ENCODE measurements at regions not wholly inside any gene's neighbourhood (a gene's known extent, or its start where the extent isn't known, plus 50 kb on each side); places are given as distances from the start of the nearest gene placed in this dataset.
"Not testable (repeated sequence)": the region's sequence is repeated elsewhere in the genome, so short reads cannot be mapped to it uniquely, and the experiment has no call there.

GRCh38 chr1:163585796-163586195, 264.0 kb downstream of the NUF2 start:
- Histone ChIP-seq H3K4me1 (ENCODE audit: control insufficient read depth in 2 of 2, insufficient read depth in 2 of 2, low read length in 2 of 2) (no peaks in the 10 kb centered on the region), H3K9me3 (ENCODE audit: control insufficient read depth in 2 of 2, insufficient read depth in 1 of 2, low read length in 1 of 2) (no peaks in the 10 kb centered on the region), H3K27ac (ENCODE audit: low read depth in 1 of 2, low read length in 1 of 2) (no peak overlapping the region), H3K4me3 (ENCODE audit: low read length in 2 of 2) (no peak overlapping the region), H3K36me3 (ENCODE audit: control insufficient read depth in 2 of 2, insufficient read depth in 2 of 2, low read length in 1 of 2) (no peaks in the 10 kb centered on the region), H3K27me3 (ENCODE audit: control insufficient read depth in 2 of 2, insufficient read depth in 1 of 2, low read length in 1 of 2) (no peaks in the 10 kb centered on the region)
- DNase-seq (ENCODE audit: low read depth in 6 of 9, low spot score in 9 of 9), result no peak
- WGBS, result 92% methylated on average over 3 of the region's 3 CpGs

DNA sequence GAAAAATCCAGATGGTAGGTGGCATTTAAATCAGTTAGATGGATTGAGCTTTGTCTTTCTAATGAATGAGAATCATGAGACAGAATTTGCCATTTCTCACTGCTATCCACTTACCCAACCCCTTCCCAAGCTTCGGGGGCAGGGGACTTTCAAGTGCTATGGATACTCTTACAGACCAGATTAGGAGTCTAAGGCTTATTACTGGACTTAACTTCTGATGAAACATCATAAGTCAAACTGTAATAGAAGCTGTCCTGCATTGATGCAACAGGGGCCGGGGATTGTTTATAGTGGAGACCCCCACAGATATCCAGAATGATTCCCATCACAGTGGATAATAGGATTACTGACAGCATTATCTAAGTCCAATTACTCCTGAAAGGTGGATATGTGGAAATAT, 267.0 kb downstream of the NUF2 start:
- Histone ChIP-seq H3K27ac (ENCODE audit: low read depth in 1 of 2, low read length in 1 of 2) (no peak overlapping the region), H3K4me3 (ENCODE audit: low read length in 2 of 2) (no peak overlapping the region), H3K36me3 (ENCODE audit: control insufficient read depth in 2 of 2, insufficient read depth in 2 of 2, low read length in 1 of 2) (no peaks in the 10 kb centered on the region), H3K9me3 (ENCODE audit: control insufficient read depth in 2 of 2, insufficient read depth in 1 of 2, low read length in 1 of 2) (no peaks in the 10 kb centered on the region), H3K27me3 (ENCODE audit: control insufficient read depth in 2 of 2, insufficient read depth in 1 of 2, low read length in 1 of 2) (no peaks in the 10 kb centered on the region), H3K4me1 (ENCODE audit: control insufficient read depth in 2 of 2, insufficient read depth in 2 of 2, low read length in 2 of 2) (no peaks in the 10 kb centered on the region)
- 92% methylated on average over 2 of the region's 2 CpGs for WGBS
- no peak for DNase-seq (ENCODE audit: low read depth in 6 of 9, low spot score in 9 of 9)

DNA sequence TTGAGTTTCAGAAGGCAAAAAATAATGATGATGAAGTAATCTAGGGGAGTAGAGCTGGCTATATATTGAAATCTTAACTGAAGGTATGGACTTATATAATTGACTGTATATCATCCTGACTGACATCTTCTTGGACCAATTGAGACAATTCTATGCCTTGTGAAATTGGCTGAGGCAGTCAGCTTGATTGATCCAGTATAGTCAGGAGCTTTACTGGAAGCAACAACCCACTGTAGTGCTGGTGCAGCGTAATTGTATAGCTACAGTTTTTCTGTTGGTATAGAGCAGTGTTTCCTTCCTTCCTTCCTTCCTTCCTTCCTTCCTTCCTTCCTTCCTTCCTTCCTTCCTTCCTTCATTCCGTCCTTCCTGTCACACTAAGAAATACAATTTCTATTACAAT, 268.0 kb downstream of the NUF2 start:
- no peak for DNase-seq (ENCODE audit: low read depth in 6 of 9, low spot score in 9 of 9)
- WGBS, result 87% methylated on average over 2 of the region's 2 CpGs
- H3K36me3 ChIP-seq (ENCODE audit: control insufficient read depth in 2 of 2, insufficient read depth in 2 of 2, low read length in 1 of 2), result no peaks in the 10 kb centered on the region
- no peak overlapping the region for H3K27ac ChIP-seq (ENCODE audit: low read depth in 1 of 2, low read length in 1 of 2)
- H3K27me3 ChIP-seq (ENCODE audit: control insufficient read depth in 2 of 2, insufficient read depth in 1 of 2, low read length in 1 of 2), result no peaks in the 10 kb centered on the region
- no peaks in the 10 kb centered on the region for H3K4me1 ChIP-seq (ENCODE audit: control insufficient read depth in 2 of 2, insufficient read depth in 2 of 2, low read length in 2 of 2)
- no peak overlapping the region for H3K4me3 ChIP-seq (ENCODE audit: low read length in 2 of 2)
- no peaks in the 10 kb centered on the region for H3K9me3 ChIP-seq (ENCODE audit: control insufficient read depth in 2 of 2, insufficient read depth in 1 of 2, low read length in 1 of 2)

DNA sequence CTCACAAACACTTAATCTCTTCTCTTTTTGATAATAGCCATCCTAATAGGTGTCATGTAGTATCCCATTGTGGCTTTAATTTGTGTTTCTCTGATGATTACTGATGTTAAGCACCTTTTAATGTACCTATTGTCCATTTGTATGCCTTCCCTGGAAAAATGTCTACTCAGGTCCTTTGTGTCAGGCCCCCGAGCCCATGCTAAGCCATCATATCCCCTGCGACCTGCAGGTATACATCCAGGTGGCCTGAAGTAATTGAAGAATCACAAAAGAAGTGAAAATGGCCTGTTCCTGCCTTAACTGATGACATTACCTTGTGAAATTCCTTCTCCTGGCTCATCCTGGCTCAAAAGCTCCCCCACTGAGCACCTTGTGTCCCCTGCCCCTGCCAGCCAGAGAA, 269.4 kb downstream of the NUF2 start:
- not testable (repeated sequence) for H3K36me3 ChIP-seq (ENCODE audit: control insufficient read depth in 2 of 2, insufficient read depth in 2 of 2, low read length in 1 of 2); H3K9me3 ChIP-seq (ENCODE audit: control insufficient read depth in 2 of 2, insufficient read depth in 1 of 2, low read length in 1 of 2); DNase-seq (ENCODE audit: low read depth in 6 of 9, low spot score in 9 of 9); H3K27ac ChIP-seq (ENCODE audit: low read depth in 1 of 2, low read length in 1 of 2); H3K4me3 ChIP-seq (ENCODE audit: low read length in 2 of 2); H3K27me3 ChIP-seq (ENCODE audit: control insufficient read depth in 2 of 2, insufficient read depth in 1 of 2, low read length in 1 of 2); H3K4me1 ChIP-seq (ENCODE audit: control insufficient read depth in 2 of 2, insufficient read depth in 2 of 2, low read length in 2 of 2)
- WGBS, result 90% methylated on average over 2 of the region's 2 CpGs

GRCh38 chr1:163592623-163593022, 270.9 kb downstream of the NUF2 start:
- not testable (repeated sequence) for H3K9me3 ChIP-seq (ENCODE audit: control insufficient read depth in 2 of 2, insufficient read depth in 1 of 2, low read length in 1 of 2); H3K27ac ChIP-seq (ENCODE audit: low read depth in 1 of 2, low read length in 1 of 2); H3K4me3 ChIP-seq (ENCODE audit: low read length in 2 of 2); H3K36me3 ChIP-seq (ENCODE audit: control insufficient read depth in 2 of 2, insufficient read depth in 2 of 2, low read length in 1 of 2); H3K27me3 ChIP-seq (ENCODE audit: control insufficient read depth in 2 of 2, insufficient read depth in 1 of 2, low read length in 1 of 2); DNase-seq (ENCODE audit: low read depth in 6 of 9, low spot score in 9 of 9); H3K4me1 ChIP-seq (ENCODE audit: control insufficient read depth in 2 of 2, insufficient read depth in 2 of 2, low read length in 2 of 2)
- WGBS, result 85% methylated on average over 3 of the region's 3 CpGs

- H3K4me1 ChIP-seq (ENCODE audit: control insufficient read depth in 2 of 2, insufficient read depth in 2 of 2, low read length in 2 of 2); H3K4me3 ChIP-seq (ENCODE audit: low read length in 2 of 2); H3K27ac ChIP-seq (ENCODE audit: low read depth in 1 of 2, low read length in 1 of 2); H3K27me3 ChIP-seq (ENCODE audit: control insufficient read depth in 2 of 2, insufficient read depth in 1 of 2, low read length in 1 of 2); DNase-seq (ENCODE audit: low read depth in 6 of 9, low spot score in 9 of 9); H3K9me3 ChIP-seq (ENCODE audit: control insufficient read depth in 2 of 2, insufficient read depth in 1 of 2, low read length in 1 of 2); H3K36me3 ChIP-seq (ENCODE audit: control insufficient read depth in 2 of 2, insufficient read depth in 2 of 2, low read length in 1 of 2): not testable (repeated sequence)
- 88% methylated on average over 3 of the region's 3 CpGs for WGBS
Observed at GRCh38 chr1:163596106-163596505, 274.4 kb downstream of the NUF2 start.

DNA sequence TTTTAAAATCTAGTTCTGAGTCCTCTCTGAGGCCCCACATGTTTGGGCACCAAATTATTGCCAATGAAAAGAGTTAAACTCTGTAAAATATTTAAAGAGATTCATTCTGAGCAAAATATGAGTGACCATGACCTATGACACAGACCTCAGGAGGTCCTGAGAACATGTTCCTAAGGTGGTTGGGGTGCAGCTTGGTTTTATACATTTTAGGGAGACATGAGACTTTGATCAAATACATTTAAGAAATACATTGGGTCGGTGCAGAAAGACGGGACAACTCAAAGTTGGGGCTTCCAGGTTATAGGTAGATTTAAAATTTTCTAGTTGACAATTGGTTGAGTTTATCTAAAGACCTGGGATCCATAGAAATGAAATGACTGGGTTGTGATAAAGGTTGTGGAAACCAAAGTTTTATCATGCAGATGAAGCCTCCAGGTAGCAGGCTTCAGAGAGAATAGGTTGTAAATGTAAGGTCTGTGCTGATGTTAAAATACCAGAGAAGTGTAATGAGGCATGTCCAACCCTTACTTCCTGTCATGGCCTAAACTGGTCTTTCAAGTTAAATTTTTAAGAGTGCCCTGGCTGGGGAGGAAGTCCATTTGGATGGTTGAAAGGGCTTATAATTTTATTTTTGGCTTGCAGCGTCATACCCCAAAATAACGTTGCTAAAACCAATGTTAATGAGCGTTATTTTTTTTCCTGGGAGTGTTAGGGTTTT, 274.9 kb downstream of the NUF2 start:
- no peaks in the 10 kb centered on the region for H3K36me3 ChIP-seq (ENCODE audit: control insufficient read depth in 2 of 2, insufficient read depth in 2 of 2, low read length in 1 of 2)
- H3K4me3 ChIP-seq (ENCODE audit: low read length in 2 of 2), result no peak overlapping the region
- no peaks in the 10 kb centered on the region for H3K9me3 ChIP-seq (ENCODE audit: control insufficient read depth in 2 of 2, insufficient read depth in 1 of 2, low read length in 1 of 2)
- no peaks in the 10 kb centered on the region for H3K4me1 ChIP-seq (ENCODE audit: control insufficient read depth in 2 of 2, insufficient read depth in 2 of 2, low read length in 2 of 2)
- no peaks in the 10 kb centered on the region for H3K27me3 ChIP-seq (ENCODE audit: control insufficient read depth in 2 of 2, insufficient read depth in 1 of 2, low read length in 1 of 2)
- no peak for DNase-seq (ENCODE audit: low read depth in 6 of 9, low spot score in 9 of 9)
- no peak overlapping the region for H3K27ac ChIP-seq (ENCODE audit: low read depth in 1 of 2, low read length in 1 of 2)
- WGBS, result 77% methylated on average over 5 of the region's 5 CpGs

GRCh38 chr1:163604321-163604720, 282.6 kb downstream of the NUF2 start:
- H3K36me3 ChIP-seq (ENCODE audit: control insufficient read depth in 2 of 2, insufficient read depth in 2 of 2, low read length in 1 of 2), result no peaks in the 10 kb centered on the region
- WGBS, result 96% methylated on average over 6 of the region's 6 CpGs
- no peak overlapping the region for H3K27ac ChIP-seq (ENCODE audit: low read depth in 1 of 2, low read length in 1 of 2)
- no peaks in the 10 kb centered on the region for H3K27me3 ChIP-seq (ENCODE audit: control insufficient read depth in 2 of 2, insufficient read depth in 1 of 2, low read length in 1 of 2)
- H3K9me3 ChIP-seq (ENCODE audit: control insufficient read depth in 2 of 2, insufficient read depth in 1 of 2, low read length in 1 of 2), result no peaks in the 10 kb centered on the region
- H3K4me1 ChIP-seq (ENCODE audit: control insufficient read depth in 2 of 2, insufficient read depth in 2 of 2, low read length in 2 of 2), result no peaks in the 10 kb centered on the region
- H3K4me3 ChIP-seq (ENCODE audit: low read length in 2 of 2), result no peak overlapping the region
- no peak for DNase-seq (ENCODE audit: low read depth in 6 of 9, low spot score in 9 of 9)

- H3K27ac ChIP-seq (ENCODE audit: low read depth in 1 of 2, low read length in 1 of 2), result no peak overlapping the region
- H3K4me1 ChIP-seq (ENCODE audit: control insufficient read depth in 2 of 2, insufficient read depth in 2 of 2, low read length in 2 of 2), result no peaks in the 10 kb centered on the region
- no peaks in the 10 kb centered on the region for H3K27me3 ChIP-seq (ENCODE audit: control insufficient read depth in 2 of 2, insufficient read depth in 1 of 2, low read length in 1 of 2)
- no peaks in the 10 kb centered on the region for H3K9me3 ChIP-seq (ENCODE audit: control insufficient read depth in 2 of 2, insufficient read depth in 1 of 2, low read length in 1 of 2)
- 89% methylated on average over 3 of the region's 3 CpGs for WGBS
- DNase-seq (ENCODE audit: low read depth in 6 of 9, low spot score in 9 of 9), result no peak
- no peak overlapping the region for H3K4me3 ChIP-seq (ENCODE audit: low read length in 2 of 2)
- H3K36me3 ChIP-seq (ENCODE audit: control insufficient read depth in 2 of 2, insufficient read depth in 2 of 2, low read length in 1 of 2), result no peaks in the 10 kb centered on the region
Observed at GRCh38 chr1:163604896-163605295, 283.1 kb downstream of the NUF2 start.

DNA sequence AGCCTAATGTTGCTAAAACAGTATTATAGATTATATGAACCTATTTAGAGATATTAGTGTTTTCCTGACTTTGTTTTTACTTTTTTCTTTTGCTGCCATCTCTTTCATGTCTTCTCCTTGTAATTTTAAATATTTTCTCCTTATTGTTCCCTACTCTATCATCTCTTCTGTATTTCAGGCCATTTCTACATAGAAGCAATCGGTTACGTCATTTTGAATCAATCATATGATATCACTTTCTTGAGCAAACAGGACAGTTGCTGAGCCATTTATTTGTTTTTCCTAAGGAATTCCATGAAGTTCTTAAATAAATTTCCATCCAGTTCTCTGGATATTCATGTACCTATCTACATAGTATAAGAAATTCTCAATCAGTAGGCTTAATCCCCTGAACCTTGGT, 287.2 kb downstream of the NUF2 start:
- Histone ChIP-seq H3K4me1 (ENCODE audit: control insufficient read depth in 2 of 2, insufficient read depth in 2 of 2, low read length in 2 of 2) (no peaks in the 10 kb centered on the region), H3K27ac (ENCODE audit: low read depth in 1 of 2, low read length in 1 of 2) (no peak overlapping the region), H3K36me3 (ENCODE audit: control insufficient read depth in 2 of 2, insufficient read depth in 2 of 2, low read length in 1 of 2) (no peaks in the 10 kb centered on the region), H3K9me3 (ENCODE audit: control insufficient read depth in 2 of 2, insufficient read depth in 1 of 2, low read length in 1 of 2) (no peaks in the 10 kb centered on the region), H3K4me3 (ENCODE audit: low read length in 2 of 2) (no peak overlapping the region), H3K27me3 (ENCODE audit: control insufficient read depth in 2 of 2, insufficient read depth in 1 of 2, low read length in 1 of 2) (no peaks in the 10 kb centered on the region)
- WGBS, result 96% methylated on average over 2 of the region's 2 CpGs
- DNase-seq (ENCODE audit: low read depth in 6 of 9, low spot score in 9 of 9), result no peak

Data from thymus (tissue), 11 donors.